HL-60 (cell line): ENCODE measurements at regions not wholly inside any gene's neighbourhood (a gene's known extent, or its start where the extent isn't known, plus 50 kb on each side); places are given as distances from the start of the nearest gene placed in this dataset.

Source experiments
- POLR2AphosphoS5 ChIP-seq: IDR thresholded peaks from 2 replicates; pipeline ENCODE4 v1.6.1; 2012; ENCODE audit warnings: low read depth
- TF ChIP-seq, protein P1 (sequence below): IDR thresholded peaks from one replicate; pipeline ENCODE4 v1.5.1; 2011; ENCODE audit warnings: low read length, control low read depth, inconsistent platforms; ENCODE audit not compliant: insufficient read depth

DNA sequence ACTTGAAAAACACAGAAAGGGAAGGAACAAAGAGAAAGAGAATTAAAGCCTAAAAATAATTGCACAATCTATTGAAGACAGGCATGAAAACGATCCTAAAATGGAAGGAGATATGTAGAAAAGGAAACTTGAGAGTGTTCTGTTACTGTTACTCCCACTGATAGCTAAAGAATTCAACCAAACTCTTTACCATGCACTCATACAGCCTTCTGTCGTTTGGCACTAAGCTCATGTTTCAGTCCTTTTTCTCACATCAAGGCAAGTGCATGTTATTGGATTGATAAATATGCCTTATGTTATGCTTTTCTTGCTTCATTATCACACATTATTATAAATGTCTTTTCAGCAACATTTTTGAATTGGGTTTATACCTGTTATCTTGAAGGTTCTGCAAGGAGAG, 696.5 kb downstream of the EFNA5 start:
- TF ChIP-seq, protein P1, sequence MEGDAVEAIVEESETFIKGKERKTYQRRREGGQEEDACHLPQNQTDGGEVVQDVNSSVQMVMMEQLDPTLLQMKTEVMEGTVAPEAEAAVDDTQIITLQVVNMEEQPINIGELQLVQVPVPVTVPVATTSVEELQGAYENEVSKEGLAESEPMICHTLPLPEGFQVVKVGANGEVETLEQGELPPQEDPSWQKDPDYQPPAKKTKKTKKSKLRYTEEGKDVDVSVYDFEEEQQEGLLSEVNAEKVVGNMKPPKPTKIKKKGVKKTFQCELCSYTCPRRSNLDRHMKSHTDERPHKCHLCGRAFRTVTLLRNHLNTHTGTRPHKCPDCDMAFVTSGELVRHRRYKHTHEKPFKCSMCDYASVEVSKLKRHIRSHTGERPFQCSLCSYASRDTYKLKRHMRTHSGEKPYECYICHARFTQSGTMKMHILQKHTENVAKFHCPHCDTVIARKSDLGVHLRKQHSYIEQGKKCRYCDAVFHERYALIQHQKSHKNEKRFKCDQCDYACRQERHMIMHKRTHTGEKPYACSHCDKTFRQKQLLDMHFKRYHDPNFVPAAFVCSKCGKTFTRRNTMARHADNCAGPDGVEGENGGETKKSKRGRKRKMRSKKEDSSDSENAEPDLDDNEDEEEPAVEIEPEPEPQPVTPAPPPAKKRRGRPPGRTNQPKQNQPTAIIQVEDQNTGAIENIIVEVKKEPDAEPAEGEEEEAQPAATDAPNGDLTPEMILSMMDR, result no peak
- no peak for TF ChIP-seq POLR2AphosphoS5
